NCI-H2081 treated with DMSO at 0.1 percent for 48 hours (cell line): ENCODE measurements at regions not wholly inside any gene's neighbourhood (a gene's known extent, or its start where the extent isn't known, plus 50 kb on each side); places are given as distances from the start of the nearest gene placed in this dataset.
"Not testable (repeated sequence)": the region's sequence is repeated elsewhere in the genome, so short reads cannot be mapped to it uniquely, and the experiment has no call there.

ENCODE experiments used
- DNase-seq: peaks from one replicate; lab custom pipeline; 2025; lab: John Stamatoyannopoulos, UW

DNA sequence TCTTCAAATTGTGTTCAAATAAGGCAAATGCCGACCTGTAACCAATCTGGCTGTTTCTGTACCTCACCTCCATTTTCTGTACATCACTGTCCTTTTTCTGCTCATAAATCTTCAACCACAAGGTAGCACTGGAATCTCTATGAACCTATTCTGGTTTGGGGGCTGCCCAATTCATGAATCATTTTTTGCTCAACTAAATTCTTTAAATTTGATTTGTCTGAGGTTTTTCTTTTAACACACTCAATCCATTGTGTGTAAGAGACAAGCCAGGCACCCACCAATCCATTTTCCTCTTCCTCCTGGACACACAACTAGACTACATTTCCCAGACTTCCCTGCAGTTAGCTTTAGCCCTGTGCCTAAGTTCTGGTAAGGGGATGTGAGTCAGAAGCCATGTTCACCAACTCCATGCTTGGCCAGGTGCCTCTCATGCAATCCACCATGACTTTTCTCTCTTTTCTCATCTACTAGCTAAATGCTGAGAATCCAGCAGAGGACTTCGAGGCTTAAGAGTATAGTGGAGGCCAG is 193.2 kb upstream of the KLF3 start:
- no peak for DNase-seq

DNA sequence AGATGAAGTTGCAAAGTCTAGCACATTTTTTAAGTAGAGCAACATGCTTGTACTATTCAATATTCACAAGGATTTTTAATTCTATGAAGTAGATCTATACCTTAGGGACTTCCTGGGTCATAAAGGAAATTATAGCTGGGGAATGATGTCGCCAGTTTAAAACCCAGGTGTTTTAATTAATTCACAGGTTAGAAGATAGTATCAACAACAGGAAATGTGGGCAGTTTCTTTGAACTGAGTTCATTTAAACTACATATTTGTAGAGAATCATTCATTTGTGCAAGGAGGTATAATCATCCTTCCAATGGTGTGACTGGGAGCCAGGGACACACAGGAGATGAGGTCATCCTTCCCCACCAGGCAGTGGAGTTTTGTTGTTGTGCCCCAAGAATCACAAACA is 181.3 kb upstream of the KLF3 start:
- DNase-seq, result no peak

DNA sequence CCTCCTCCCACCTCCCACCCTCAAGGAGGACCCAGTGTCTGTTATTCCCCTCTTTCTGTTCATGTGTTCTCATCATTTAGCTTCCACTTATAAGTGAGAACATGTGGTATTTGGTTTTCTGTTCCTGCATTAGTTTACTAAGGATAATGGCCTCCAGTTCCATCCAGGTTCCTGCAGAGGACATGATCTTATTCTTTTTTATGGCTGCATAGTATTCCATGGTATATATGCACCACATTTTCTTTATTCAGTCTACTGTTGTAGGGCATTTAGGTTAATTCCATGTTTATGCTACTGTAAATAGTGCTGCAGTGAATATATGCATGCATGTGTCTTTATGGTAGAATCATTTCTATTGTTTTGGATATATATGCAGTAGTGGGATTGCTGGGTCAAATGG is 180.4 kb upstream of the KLF3 start:
- DNase-seq, result not testable (repeated sequence)

DNA sequence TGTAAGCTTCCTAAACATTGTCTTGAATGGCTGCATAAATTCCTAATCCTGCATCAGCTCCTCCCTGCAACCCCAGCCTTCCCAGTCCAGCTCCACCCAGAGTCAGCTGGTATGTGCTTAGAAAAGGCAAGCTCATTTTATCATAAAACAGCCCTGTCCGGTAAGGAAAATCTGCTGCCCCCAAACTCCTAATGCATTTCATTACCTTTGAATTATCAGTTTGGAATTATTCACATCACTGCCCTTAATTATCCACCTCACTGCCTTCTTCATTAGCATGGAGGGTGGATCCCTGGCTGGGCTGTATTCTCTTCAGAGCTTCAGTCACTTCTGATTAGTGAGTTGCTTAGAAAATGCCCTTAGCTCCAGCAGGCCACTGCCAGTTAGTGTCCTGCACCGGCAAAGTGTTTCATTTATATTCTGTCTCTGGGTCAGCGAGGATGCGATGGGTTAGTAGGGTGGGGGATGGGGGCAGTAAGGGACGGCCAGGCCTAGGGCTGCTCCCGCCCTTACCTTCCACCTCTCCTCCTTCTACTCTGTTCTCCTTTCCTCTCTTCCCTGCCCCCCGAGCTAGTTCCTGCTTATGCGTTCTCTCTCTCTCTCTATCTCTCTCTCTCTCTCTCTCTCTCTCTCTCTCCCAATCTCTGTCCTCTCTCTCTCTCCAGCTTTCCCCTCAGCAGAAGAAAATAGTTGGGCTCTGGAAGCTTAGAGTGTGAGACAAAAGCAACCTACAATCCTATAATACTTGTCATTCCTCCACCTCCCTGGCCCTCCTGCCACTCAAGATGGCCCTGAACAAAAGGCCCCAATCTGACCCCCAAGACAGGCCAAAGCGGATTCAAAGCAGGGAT is 174.8 kb upstream of the KLF3 start:
- DNase-seq, result no peak

DNA sequence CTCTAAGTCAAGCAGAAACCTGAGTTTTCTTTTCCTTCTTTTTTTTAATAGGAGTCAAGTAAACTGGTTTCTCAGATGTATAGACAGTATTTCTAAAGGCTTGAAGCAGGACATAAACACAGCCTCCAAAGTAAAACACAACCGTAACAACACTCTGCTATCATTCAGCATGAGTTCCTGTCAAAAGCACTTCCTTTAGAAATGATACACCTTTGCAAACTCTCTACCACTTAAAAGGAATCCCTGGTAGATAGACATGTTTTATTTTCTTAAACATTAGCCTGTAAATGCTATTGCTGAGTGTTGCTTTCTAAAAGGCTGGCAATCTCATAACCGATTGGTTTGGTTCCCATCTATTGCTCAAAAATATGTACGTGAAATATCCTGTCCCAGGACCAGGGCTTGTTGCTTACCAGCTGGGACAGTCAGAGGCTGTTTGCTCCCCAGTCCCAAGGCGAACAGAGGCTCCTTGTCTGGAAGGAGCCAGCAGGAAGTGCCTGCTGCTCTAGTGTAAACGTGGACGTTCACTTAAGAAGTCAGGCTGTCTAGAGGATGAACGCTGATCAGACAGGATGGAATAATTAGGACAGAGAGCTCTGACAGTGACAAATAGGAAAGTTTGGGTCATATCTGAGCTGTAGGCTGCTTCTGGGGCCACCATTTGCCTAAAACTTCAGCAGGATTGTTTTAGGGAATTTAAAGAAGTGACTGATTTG is 173.9 kb upstream of the KLF3 start:
- DNase-seq, result no peak

DNA sequence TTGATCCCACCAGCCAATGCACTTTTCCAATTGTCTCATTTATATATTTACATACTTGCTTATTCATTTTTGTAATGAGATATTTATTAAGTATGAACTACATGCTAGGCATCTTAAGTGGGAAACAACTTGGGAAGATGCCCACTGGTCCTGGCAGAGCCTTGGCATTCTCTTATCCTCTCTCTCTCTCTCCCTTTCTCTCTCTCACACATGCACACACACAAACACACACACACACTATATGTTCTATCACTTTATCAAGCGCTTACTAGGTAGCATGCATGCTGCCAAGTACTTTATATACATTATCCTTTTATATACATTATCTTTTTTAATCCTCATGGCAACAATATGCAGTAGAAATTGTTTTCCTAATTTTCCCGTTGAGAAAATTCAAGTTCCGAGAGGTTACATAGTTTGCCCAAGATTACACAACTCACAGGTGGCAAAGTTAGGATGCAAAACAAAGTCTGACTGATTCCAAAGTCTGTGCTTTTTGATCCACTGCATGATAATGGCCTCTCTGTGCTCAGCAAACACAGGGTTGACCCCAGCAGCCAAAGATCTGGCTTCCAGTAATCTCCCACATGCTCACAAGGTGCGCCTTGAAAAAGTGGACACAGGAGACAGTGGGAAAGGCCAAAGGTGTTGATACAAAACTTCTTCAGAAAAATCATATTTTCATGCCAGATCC is 173.1 kb upstream of the KLF3 start:
- no peak for DNase-seq

DNA sequence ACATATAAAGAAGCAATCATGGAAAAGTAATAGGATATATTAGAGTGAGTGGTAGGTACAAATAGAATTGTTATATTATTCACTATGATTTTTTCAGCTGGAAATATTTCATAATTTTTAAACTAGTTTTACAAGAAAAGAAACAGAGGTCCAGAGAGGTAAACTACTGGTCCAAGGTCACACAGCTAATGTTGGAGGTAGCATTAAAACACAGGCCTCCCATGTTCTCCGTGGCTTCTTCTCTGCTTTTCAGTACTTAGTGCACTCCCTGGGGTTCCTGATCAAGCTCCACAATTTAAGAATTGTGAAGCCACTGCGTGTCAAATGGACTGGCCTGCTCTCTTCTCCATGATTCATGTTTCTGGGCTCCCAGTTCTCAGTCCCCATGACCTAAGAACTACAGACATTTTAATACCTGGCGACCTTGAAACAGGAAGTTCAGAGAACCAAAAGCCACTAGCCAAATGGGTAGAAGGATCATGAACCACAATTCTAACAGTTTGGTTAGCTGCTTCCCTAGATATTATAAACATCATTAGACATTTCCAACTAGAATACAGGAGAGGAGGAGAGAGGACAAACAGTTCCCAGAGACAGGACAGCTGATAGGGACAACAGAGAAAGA is 172.0 kb upstream of the KLF3 start:
- no peak for DNase-seq

DNA sequence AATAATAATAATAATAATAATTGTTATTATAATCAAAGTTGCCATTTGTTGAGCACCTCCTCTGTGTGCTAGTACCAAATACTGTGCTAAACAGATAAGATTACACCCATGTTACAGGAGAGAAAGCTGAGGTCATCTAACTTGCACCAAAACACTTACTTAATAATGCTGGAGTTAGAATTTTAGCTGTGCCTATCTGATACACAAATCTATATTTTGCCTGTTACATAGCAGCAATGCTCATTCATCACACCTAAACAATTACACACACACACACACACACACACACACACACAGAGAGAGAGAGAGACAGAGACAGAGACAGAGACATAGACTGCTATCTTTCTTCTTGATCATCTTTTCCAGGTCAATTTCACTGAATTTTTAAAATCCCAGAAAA is 170.9 kb upstream of the KLF3 start:
- no peak for DNase-seq

DNA sequence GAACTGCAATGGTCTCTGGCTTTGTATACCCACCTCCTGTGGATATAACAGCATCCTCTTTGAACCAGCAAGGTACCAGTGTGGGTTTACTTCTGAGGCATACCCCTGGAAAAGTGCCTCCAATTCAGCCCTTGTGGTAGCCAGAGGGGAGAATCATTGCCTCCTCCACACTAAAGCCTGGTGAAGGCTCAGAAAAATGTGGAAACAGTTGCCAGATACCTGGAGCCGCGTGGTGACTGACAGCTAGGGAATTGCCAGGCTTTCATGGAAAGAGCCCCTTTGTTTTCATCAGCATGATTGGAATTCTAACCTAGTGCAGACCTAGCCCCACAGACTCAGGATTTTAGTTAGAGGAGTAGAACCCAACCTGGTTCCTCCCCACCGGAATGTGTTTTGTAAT is 168.6 kb upstream of the KLF3 start:
- DNase-seq, result no peak

DNA sequence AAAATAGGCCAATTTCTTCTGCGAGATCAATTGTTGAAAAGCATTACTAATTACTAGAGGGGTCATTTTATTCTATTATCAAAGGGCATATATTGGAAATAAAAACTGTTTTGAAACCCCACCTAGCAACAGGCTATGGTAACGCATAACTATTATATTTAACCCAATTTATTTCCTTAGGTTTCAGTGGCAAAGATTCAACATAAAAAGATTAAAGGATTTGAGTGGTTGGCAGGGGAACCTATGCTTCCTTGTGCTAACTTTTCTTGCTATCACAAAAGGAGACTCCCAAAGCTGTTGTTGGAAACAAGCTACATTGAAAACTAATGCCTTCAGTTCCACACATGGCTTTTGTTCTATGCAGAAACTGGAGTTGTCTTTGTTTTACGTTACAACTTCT is 166.9 kb upstream of the KLF3 start:
- no peak for DNase-seq

DNA sequence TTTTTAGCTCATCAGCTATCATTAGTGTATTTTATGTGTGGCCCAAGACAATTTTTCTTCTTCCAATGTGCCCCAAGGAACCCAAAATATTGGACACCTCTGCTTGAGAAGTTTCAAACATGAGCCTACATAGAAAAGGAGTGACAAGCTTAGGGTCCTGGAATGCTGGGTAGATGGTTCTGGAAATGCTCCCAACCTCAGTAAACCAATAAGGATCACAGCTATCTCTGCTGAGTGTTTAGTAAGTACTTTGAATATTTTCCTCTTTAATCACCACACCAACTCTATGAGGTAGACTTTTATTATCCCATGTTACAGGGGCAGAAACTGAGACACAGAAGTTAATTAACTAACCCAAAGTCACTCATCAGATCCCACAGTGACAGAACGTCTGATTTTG is 164.9 kb upstream of the KLF3 start:
- no peak for DNase-seq

DNA sequence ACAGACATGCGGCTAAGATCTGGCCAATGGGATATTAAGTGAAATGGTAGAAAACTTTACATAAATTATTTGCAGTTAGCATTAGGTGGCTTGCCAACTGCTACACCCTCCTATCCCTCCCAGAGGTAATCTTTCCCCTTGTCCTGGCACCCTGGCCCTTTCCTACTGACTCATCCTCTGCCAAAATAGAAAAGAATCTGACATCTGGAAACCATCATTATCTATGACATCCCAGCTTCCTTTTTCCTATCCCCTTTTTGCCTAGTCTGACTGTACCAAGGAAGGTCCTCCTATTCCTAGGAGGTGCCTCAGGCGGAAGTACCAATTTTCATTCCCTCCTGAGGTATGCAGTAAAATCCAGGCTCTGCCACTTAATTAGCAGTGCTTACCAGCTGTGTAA is 163.6 kb upstream of the KLF3 start:
- DNase-seq, result no peak

DNA sequence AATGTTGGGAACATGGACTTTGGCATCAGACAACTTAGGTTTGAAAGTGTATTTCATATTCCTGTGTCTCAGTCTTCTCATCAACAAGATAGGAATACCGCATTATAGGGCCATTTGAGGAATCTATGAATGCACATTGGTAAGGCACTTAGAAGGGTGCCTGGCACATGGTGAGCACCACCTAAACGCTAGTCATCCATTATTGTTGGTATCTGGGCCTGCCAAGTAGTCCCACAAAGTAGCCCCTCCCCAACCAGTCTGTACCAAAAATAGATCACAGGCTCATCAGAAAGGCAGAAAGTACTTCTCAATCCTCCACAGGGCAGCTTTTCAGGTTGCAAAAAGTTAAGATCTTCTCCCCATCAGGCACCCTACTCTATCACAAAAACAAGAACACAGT is 162.3 kb upstream of the KLF3 start:
- DNase-seq, result no peak

DNA sequence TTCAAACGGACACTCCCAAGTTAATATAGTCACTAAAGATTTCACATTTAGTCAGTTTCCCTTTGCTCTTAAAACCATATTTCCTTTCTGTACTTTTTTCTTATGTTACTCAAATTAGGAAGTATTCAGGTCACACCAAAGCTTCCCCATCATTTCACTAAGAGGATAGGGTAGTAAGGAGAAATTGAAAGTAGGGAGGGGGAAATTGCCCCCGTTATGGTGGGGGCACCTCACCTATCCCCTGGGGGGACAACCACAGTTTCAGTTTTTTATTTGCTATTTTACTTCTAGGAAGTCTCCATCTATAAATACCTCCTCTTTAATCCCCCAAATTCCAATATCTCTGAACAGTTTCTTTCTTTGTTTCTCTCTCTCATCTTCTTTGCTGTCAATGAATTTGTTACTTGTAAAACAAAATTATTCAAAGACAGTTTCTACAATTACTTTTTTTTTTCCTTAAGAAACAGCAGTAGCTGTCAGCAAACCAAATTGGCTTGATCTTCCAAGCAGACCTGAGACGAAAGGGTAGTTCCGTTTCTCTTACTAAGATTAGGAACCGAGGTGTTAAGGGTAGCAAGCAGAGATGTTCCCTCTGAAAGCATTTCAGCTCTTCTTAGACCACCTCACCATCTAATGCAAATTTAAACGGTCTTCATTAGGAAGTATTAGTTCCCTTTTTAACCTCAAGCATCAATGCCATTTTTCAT is 160.2 kb upstream of the KLF3 start:
- DNase-seq, result no peak

DNA sequence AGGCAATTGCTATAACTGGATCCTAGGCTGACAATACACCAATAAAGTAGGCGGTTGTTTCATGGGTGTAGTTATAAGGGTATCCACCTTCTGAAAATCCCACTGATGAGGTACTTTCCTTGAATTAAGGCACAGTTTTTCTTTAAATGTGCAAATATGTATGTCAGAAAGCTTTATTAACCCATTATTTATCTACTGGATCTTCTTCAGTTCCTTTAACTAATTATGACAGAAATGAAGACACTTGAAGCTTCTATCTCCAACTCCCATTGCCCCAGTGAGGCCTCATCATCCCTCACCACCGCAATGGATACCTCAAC is 159.6 kb upstream of the KLF3 start:
- DNase-seq, result no peak

DNA sequence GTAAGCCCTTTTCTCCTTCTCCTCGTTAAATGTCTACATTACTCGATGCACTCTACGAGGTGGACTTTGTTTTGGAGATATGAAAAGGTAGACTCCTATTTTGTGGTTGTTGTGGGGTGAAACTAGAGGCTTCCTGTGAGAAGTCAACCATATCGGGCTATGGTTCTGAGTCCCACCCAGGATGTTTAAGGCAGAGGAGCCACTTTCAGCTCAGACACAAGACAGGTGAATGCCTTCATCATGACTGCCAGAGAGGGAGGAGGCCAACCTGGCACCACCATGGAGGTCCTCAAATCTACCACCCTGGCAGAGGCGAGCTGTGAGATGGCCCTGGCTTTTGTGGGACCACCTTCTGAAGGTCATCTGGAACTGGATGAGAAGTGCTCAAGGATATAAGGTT is 154.4 kb upstream of the KLF3 start:
- no peak for DNase-seq

DNA sequence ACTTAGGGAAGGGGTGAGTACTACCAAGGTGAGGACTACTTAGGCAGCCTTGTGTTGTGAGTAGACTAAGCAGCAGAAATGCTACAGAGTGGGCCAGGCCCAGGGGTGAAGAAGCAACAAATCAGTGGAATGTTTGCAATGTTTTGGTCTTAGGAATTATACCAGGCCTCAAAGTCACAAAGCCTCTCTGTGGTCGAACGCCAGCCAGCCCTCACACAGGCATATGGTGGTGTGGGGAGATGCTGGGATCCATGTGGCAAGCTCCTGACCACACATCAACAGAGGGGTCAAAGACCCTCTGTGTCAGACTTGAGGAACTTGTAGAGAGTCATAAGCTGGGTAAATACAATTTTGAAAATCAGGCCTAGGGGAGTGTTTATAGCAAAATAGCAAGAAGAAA is 153.8 kb upstream of the KLF3 start:
- no peak for DNase-seq

DNA sequence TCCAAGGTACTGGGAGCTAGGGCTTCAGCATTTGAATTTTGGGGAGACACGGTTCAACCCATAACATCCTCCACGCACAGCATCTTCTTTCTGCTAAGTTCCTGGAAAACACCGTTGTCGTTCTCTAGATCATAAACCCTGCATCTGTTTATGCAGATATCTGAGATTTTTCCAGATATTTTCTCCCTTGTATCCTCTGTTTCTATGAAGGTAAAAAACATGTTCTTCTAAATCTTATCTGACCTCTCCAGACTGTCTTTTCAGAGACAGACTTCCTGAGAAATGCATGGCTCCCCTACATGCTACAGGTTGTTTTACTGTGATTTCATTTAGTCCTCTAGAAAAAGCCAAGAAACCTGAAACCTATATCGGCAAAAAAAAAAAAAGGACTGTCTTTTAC is 152.3 kb upstream of the KLF3 start:
- no peak for DNase-seq

DNA sequence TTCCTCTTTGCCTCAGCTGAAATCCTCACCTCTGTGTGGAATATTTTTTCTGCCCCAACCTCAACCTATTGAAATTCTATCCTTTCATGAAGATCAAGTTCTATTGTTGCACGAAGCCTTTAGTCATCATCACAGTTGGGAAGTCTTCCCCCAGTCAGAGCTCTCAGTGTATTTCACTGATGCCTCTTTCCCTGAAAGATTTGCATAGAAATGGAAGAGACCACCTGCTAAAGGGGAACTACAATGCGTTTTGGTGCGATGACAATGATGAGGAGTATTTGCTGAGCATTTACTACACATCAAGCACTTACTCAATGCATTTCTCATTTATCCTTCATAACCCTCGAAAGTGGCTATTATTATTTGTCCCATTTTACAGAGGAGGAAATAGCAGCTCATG is 151.2 kb upstream of the KLF3 start:
- no peak for DNase-seq

DNA sequence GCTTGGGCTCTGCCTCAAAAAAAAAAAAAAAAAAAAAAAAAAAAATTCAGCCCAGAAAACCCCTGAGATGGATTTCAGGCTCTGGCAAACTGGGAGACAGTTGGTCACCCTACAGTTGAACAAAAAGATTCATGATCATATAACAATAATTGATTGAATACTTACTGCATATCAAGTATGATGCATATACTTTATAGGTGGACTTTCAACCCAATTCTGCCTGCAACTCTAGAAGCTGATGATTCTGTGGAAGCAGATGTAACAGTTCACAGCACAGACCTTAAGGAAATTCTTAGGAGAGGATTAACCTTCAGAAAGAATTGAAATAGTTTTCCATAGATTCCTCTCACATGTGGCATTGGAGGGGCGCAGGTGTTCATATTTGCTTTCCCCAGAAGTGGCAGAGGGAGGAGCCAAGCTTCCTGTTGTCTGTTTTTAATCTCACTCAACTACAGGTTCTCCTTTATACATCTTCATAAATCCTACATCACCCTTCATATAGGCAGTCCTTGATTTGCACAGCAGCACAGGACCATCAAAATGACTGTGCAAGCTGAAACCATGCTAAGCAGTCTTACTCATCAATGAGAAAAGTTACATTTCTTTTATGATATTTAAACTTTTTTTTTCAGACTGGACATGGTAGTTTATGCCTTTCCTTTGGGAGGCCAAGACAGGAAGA is 149.4 kb upstream of the KLF3 start:
- DNase-seq, result no peak

DNA sequence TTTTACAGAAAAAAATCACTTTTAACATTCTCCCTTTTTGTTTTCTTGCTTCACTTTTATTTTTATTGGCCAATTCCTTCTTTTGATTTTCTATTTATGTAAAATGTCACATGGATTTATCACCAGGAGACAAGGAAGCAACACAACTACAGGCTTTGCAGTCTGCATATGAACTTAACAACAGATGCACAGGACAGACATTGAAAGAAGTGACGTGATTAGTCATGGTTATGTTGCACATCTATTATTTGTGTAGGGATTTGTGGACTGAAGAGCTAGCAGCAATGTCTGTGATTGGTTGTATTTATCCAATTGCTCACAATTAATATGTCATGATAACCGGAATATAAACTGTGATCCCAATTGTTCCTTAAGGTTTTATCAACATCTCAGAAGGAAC is 147.8 kb upstream of the KLF3 start:
- no peak for DNase-seq
